Adrenal gland (tissue), 5 donors: ENCODE measurements at regions not wholly inside any gene's neighbourhood (a gene's known extent, or its start where the extent isn't known, plus 50 kb on each side); places are given as distances from the start of the nearest gene placed in this dataset.
A peak's percentile ranks its signal among the peaks of the same experiment; 100 is the strongest.
"Not testable (repeated sequence)": the region's sequence is repeated elsewhere in the genome, so short reads cannot be mapped to it uniquely, and the experiment has no call there.

Source experiments
- CTCF ChIP-seq, 6 experiments: fragments of 450-650 bp in 4 of 6; fragments of 200-600 bp in 2 of 6; sonication (generic) in 1 of 6; IDR thresholded peaks; 1 replicate in 5 of 6; 2 replicates in 1 of 6; pipeline versions ENCODE4 v1.5.1 to v1.8.0; 2016 to 2021; ENCODE audit warnings: antibody characterized with exemption in 6 of 6, mild to moderate bottlenecking in 2 of 6, moderate library complexity in 1 of 6
- POLR2A ChIP-seq, 2 donors: fragments of 450-650 bp; IDR thresholded peaks; one replicate each; pipeline ENCODE4 v1.6.1; 2017; ENCODE audit warnings: antibody characterized with exemption in 2 of 2, mild to moderate bottlenecking in 2 of 2, moderate library complexity in 1 of 2
- donor health status: DM: no; HTN: no; CAD: no.

GRCh38 chr10:38252551-38252950 lies 158.4 kb downstream of the ZNF37A start:
- TF ChIP-seq CTCF (IDR thresholded peaks at IDR 0.05): peak in 3 of 6 experiments; percentile 12 to 31 (median 21)
- not testable (repeated sequence) for TF ChIP-seq POLR2A (IDR thresholded peaks at IDR 0.05)
